ENCODE measurements at regions not wholly inside any gene's neighbourhood (a gene's known extent, or its start where the extent isn't known, plus 50 kb on each side); places are given as distances from the start of the nearest gene placed in this dataset.

- no peak for DNase-seq (ENCODE audit: low spot score)
Measured at GRCh38 chr5:96072138-96072790, 110.6 kb upstream of the ELL2 start.

GRCh38 chr5:96070622-96071225 is 109.1 kb upstream of the ELL2 start:
- DNase-seq (ENCODE audit: low spot score): no peak

- peak; percentile 65 for DNase-seq (ENCODE audit: low spot score)
Measured at GRCh38 chr5:96067894-96068614, 106.4 kb upstream of the ELL2 start.

GRCh38 chr5:96067251-96067650 is 105.6 kb upstream of the ELL2 start:
- DNase-seq (ENCODE audit: low spot score): no peak

GRCh38 chr5:96066386-96066719 is 104.7 kb upstream of the ELL2 start:
- no peak for DNase-seq (ENCODE audit: low spot score)

GRCh38 chr5:96065685-96066385 is 104.2 kb upstream of the ELL2 start:
- peak; percentile 40 for DNase-seq (ENCODE audit: low spot score)

GRCh38 chr5:96064877-96065276 is 103.2 kb upstream of the ELL2 start:
- DNase-seq (ENCODE audit: low spot score): peak; percentile 48

- no peak for DNase-seq (ENCODE audit: low spot score)
Measured at GRCh38 chr5:96062836-96063235, 101.2 kb upstream of the ELL2 start.

GRCh38 chr5:96058084-96058483 is 96.4 kb upstream of the ELL2 start:
- DNase-seq (ENCODE audit: low spot score): no peak

- no peak for DNase-seq (ENCODE audit: low spot score)
Measured at GRCh38 chr5:96054311-96055030, 92.8 kb upstream of the ELL2 start.

GRCh38 chr5:96053063-96053735 is 91.5 kb upstream of the ELL2 start:
- DNase-seq (ENCODE audit: low spot score): no peak

GRCh38 chr5:96052374-96052773 is 90.7 kb upstream of the ELL2 start:
- no peak for DNase-seq (ENCODE audit: low spot score)

- no peak for DNase-seq (ENCODE audit: low spot score)
Measured at GRCh38 chr5:96051401-96051830, 89.8 kb upstream of the ELL2 start.

GRCh38 chr5:96050273-96050880 is 88.7 kb upstream of the ELL2 start:
- DNase-seq (ENCODE audit: low spot score): no peak

- DNase-seq (ENCODE audit: low spot score): no peak
Measured at GRCh38 chr5:96049398-96050272, 88.0 kb upstream of the ELL2 start.

- DNase-seq (ENCODE audit: low spot score): no peak
Measured at GRCh38 chr5:96048763-96049162, 87.1 kb upstream of the ELL2 start.

- DNase-seq (ENCODE audit: low spot score): no peak
Measured at GRCh38 chr5:96045888-96046287, 84.2 kb upstream of the ELL2 start.

- no peak for DNase-seq (ENCODE audit: low spot score)
Measured at GRCh38 chr5:96043446-96043845, 81.8 kb upstream of the ELL2 start.

- no peak for DNase-seq (ENCODE audit: low spot score)
Measured at GRCh38 chr5:96037128-96037527, 75.5 kb upstream of the ELL2 start.

GRCh38 chr5:96036301-96036700 is 74.7 kb upstream of the ELL2 start:
- no peak for DNase-seq (ENCODE audit: low spot score)
